Head of caudate nucleus (tissue), 42 donors: ENCODE measurements at regions not wholly inside any gene's neighbourhood (a gene's known extent, or its start where the extent isn't known, plus 50 kb on each side); places are given as distances from the start of the nearest gene placed in this dataset.

Source experiments
- DNase-seq, 42 donors: peaks; one replicate each; pipeline versions ENCODE4 v3.0.0 to v3.0.0-alpha.2; 2020 to 2021; ENCODE audit warnings: mixed read lengths in 7 of 42
- intact Hi-C: fragments of 100-400 bp; cut with DNase I; formaldehyde crosslinking; loops from one replicate; pipeline ENCODE4 v1.15.0; 2022

DNA sequence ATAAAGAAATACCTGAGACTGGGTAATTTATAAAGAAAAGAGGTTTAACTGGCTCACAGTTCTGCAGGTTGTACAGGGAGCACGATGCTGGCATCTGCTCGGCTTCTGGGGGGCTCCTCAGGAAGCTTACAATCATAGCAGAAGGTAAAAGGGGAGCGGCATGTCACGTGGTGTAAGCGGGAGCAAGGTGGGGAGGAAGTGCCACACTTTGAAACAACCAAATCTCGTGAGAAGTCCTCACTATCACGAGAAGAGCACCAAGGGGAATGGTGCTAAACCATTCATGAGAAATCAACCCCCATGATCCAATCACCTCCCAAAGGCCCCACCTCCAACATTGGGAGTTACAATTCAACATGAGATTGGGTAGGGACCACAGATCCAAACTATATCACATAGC lies 67.7 kb downstream of the AKR1B1 start:
- no peak for DNase-seq
- intact Hi-C loops: no loop called here

DNA sequence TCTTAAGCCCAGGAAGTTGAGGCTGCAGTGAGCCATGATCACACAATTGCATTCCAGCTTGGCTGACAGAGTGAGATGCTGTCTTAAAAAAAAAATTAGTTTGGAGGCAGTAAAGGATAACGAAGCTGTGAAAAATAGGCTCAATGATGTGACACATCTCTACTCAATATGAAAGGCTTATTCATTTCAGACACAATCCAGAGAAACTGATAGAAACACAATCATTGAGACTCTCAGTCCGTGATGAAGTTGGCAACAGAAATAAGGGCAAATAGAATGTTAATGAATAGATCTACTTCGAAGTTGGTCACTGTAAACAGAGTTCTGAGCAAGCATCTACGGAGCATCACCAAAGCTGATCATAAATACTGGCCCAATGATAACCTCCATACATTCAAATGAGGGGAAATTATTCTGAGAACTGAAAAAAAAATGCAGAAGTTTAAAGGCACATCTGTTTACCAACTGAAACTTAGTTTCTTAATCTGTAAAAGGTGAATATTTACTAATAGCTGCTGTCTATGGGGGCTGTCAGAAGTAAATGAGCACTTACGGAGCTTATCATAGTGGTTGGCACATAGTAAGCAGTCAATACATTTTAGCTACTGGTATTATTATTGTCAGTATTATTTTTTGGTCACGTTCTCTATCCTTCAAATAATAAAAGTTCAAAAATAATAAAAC lies 70.4 kb downstream of the AKR1B1 start:
- intact Hi-C loops: no loop called here
- no peak for DNase-seq

DNA sequence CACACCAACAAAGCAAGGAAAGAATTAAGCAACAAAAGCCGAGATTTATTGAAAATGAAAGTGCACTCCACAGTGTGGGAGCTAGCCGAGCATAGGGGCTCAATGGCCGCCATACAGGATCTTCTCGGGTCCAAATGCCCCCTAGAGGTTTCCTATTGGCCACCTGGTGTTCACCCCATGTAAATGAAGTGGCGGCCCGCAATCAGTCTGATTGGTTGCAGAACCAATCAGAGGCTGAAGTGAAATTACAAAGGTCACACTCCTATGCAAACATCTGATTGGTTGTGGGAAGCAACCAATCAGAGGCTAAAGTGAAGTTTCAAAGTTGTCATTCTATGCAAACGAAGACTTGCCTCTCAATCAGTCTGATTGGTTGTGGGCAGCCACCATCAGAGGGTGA lies 61.8 kb upstream of the SLC35B4 start:
- intact Hi-C loops: no loop called here
- no peak for DNase-seq

DNA sequence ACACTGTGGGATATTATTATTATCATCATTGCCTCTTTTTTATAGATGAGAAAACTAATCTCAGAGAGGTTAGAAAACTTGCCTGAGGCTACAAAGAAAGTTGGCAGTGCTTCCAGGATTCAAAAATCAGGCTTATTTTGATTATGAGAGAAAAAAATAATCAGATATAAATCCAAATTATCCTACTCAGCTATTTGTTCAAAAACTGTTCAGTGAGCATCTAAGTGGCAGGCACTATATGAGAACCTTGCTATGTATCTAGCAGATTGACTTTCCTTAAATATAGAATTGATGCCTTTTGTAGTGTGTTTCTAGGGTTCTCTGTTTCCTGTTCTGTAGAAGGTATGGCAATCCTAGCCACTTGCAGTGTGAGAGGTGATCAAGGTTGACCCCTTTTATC lies 60.0 kb upstream of the SLC35B4 start:
- no peak for DNase-seq

DNA sequence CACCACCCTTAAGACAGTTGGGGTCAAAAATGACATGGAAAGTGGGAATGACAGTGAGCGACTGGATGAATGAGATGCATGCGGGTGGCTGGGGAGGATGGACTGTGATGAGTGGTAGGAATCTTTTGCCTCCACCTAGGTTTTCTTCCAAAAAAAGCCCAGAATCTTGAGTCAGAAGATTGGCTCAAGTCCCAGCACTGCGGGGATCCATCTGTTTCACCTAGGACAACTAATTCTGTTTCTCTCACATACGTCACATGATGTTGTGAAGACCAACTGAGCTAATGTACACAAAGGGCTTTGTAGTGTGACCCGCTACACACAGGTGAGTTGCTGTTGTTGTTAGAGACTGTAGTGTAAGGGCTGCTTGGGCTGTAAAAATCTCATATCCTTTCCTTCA lies 58.5 kb upstream of the SLC35B4 start:
- no peak for DNase-seq
- intact Hi-C loops: no loop called here

More for the DNA sequence above, 60.0 kb upstream of the SLC35B4 start:
- intact Hi-C loops: no loop called here

DNA sequence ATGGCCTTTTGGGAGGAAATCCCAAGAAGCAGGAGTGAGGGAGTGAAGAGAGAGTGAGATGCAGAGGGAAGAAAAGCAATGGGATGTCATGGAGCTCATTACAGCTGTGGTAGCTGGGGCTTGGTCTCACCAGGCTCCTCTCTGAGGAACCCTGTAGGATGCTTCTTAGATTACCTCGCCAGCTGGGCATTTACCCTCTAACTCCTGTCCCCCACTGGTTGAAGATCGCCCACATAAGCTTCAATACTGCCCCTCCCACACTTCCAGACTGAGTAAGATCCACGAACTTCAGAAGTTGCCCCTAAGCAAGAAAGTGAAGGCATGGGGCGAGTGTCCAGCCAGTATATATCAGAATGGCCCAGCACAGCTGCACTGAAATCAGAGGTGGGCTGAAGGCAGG lies 58.1 kb upstream of the SLC35B4 start:
- intact Hi-C loops: no loop called here
- no peak for DNase-seq

DNA sequence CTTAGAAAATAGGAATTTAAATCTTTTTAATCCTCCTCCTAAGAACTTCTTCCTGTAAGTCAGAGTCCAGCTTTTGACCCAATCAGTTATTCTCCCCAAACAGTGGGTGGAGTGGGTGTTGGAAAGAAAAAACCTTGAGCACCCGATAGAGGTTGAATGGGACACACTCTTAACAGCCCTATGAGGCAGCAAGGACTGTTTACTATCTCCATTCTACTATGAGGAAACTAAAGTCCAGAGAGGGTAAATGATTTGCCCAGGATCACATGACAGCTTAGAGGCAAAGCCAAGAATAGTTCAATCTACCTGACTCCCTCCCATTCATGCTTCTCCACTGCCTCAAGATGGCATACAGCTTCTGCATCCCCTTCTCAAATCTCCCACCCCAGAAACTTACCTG lies 57.6 kb upstream of the SLC35B4 start:
- no peak for DNase-seq
- intact Hi-C loops: no loop called here

DNA sequence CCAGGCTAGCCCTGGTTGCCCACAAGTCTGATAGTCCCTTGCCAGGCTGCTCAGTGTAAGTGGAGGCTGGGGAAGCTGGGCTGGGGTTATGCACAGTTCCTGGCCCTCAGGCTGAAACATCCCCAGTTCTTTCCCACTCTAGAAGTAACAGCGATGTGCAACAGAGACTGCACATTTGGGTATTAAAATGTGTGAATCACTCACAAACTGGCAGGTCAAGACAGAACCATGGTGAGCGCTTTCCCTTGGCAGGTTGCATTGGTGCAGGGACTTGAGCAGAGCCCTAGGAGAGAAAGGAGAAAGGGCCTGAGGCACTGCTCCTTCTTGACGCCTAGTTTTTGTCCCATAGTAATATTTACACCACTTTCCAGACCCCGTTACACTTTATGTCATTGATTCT lies 56.1 kb upstream of the SLC35B4 start:
- no peak for DNase-seq
- intact Hi-C loops: no loop called here

DNA sequence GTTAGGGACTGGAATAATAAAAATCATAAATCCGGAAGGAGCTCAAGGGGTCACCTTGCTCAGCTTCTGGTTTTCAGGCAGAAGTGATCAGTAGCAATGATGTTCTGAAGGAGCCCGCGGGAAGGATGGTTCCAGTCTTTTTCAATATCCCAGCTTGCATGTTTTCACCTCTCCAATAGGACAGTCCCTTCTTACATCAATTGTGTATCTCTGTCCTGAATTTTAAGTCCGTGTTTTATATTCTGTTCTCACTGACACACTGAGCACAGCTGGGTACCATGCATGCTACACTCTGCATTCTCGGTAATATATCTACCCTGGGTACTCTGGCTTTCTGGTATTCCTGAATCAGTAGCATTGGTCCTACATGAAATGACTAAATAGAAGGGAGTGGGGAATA lies 55.2 kb upstream of the SLC35B4 start:
- intact Hi-C loops: no loop called here
- no peak for DNase-seq

DNA sequence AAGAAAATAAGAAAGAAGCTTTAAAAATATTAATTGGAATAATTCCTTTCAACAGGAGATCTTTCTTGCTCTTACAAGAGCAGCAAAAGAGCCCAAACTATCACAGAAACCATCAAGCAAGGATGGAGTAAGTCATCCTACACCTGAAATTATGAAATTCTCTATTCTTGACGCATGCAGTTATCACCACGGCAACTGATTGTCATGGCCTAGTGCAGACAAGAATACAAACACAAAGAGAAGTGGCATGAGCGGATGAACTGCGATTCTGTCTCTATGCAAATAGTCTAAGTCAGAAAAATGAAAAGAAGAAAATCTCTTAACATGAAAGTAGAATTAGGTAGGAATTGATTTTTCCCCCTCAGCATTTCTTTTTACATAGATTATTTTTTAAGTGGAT lies 54.8 kb upstream of the SLC35B4 start:
- intact Hi-C loops: no loop called here

DNA sequence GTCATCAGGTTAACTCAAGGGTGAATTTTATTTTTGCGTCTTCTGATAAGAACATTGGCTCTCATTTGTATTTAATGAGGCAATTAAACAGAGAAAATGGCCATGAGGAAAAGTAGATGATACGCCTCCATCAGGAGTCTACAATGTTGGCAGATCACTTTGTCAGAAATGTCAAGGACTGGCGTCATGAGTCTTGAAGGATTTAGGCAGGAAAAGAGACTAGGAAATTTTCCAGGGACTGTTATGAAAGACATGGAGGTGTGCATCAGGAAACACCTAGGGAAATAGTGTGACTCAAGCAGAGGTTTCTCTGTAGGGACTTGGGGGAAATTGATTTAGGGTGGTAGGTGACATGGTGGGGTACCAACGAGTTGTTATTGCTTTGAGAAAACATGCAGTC lies 53.4 kb upstream of the SLC35B4 start:
- intact Hi-C loops: no loop called here
- DNase-seq: peak in 4 of 42 donors; percentile 19 to 55 (median 26)

More for the DNA sequence above, 54.8 kb upstream of the SLC35B4 start:
- peak in 21 of 42 donors; percentile 9 to 74 (median 34) for DNase-seq

DNA sequence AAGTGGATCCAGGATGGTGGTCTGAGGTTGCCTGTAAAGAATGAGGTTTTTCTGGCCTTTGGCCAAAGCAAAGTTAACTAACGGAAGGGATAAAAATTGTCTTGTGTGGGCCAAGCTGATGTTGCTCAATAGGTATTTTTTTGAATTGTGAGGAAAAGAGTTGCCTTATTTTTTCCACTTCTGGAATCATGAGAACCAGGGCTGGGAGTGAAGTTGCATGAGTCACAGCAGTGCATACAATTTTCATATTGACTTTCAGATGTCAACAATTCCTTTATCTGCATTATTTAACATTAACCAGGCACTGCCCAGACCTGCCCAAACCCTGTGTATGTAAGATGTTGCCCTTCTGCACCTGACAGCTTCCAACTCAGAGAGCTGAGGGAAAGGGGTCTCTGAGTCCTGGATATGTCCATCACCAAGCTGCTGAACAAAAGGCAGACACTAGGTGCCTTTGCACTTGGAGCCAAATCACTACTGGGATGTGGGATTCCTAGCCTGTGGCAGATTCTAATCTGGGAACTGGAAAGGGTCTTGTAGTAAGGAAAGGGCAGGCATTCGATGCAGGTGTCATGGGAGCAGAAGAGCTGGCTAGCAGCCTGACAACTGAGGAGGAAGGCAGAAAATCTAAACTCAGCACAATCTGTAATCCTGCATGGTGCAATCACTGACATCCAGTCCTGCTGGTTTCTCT lies 52.3 kb upstream of the SLC35B4 start:
- DNase-seq: no peak
- intact Hi-C loops: no loop called here

DNA sequence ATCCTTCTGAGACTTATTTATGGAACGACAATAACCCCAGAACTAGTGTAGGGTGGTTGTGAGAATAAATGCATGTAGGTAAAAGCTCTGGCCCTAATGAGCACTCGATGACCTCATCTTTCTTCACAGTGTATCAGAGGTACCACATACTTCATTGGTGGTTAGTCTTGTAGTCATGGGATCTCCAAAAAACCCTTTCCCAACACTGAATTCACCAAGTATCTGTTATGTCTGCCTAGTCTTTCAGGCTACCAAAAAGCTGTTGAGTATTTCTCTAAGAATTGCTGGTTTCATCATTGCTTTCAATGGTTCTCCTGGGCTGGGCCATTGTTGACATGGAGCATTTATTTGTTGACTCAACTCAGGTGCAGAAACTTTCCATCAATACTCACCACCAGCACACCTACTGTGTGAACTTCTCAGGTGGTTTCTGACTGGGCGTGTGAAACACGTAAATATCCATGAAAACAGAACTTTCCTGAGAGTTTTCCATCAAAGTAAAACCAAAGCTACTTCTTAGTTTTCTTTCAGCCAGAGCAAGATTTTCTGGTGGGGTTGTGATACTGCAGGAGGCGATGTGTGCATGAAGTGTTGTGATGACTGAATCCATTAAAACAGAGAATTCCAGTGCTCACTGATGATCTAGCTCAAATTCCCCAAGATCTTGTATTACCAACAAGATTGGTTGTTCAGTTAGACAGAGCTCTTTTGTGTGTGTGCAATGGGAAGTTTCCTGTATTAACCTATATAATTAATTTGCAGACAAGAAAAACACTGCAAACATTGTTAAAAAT lies 51.4 kb upstream of the SLC35B4 start:
- intact Hi-C loops: no loop called here
- no peak for DNase-seq
